HG03432 (cell line): ENCODE measurements at regions not wholly inside any gene's neighbourhood (a gene's known extent, or its start where the extent isn't known, plus 50 kb on each side); places are given as distances from the start of the nearest gene placed in this dataset.
"Not testable (repeated sequence)": the region's sequence is repeated elsewhere in the genome, so short reads cannot be mapped to it uniquely, and the experiment has no call there.

Source experiments
- ATAC-seq: cut with Tn5 transposase; IDR thresholded peaks from one replicate; pipeline ENCODE4 v1.9.1; 2021; ENCODE audit warnings: mild to moderate bottlenecking, moderate library complexity; ENCODE audit not compliant: unreplicated experiment

- no peak for ATAC-seq
These were observed 103.9 kb upstream of the DCC start for GRCh38 chr18:52236131-52236530.

- ATAC-seq: no peak
These were observed 102.4 kb upstream of the DCC start for GRCh38 chr18:52237551-52237950.

- ATAC-seq: no peak
These were observed 97.3 kb upstream of the DCC start for GRCh38 chr18:52242711-52243110.

- ATAC-seq: no peak
These were observed 95.3 kb upstream of the DCC start for GRCh38 chr18:52244658-52245057.

- ATAC-seq: no peak
These were observed 85.6 kb upstream of the DCC start for GRCh38 chr18:52254367-52254766.

GRCh38 chr18:52257417-52257816, 82.6 kb upstream of the DCC start:
- ATAC-seq: not testable (repeated sequence)

GRCh38 chr18:52275817-52276216, 64.2 kb upstream of the DCC start:
- no peak for ATAC-seq

- no peak for ATAC-seq
These were observed 62.2 kb upstream of the DCC start for GRCh38 chr18:52277785-52278184.

- no peak for ATAC-seq
These were observed 61.8 kb upstream of the DCC start for GRCh38 chr18:52278191-52278590.

GRCh38 chr18:52280702-52281101, 59.3 kb upstream of the DCC start:
- ATAC-seq: no peak

- ATAC-seq: no peak
These were observed 56.1 kb upstream of the DCC start for GRCh38 chr18:52283927-52284326.

GRCh38 chr18:52286675-52287074, 53.3 kb upstream of the DCC start:
- no peak for ATAC-seq

GRCh38 chr18:52287151-52287550, 52.8 kb upstream of the DCC start:
- ATAC-seq: no peak

GRCh38 chr18:52288403-52289004, 51.5 kb upstream of the DCC start:
- peak; percentile 68 for ATAC-seq

- ATAC-seq: no peak
These were observed 50.6 kb upstream of the DCC start for GRCh38 chr18:52289392-52289791.
